ENCODE measurements at regions not wholly inside any gene's neighbourhood (a gene's known extent, or its start where the extent isn't known, plus 50 kb on each side); places are given as distances from the start of the nearest gene placed in this dataset.

- Histone ChIP-seq H3K36me3 (no peaks in the 10 kb centered on the region), H3K4me1 (replicated peaks) (no peaks in the 10 kb centered on the region), H3K27ac (no peak overlapping the region), H3K27me3 (replicated peaks; ENCODE audit: insufficient read depth) (no peaks in the 10 kb centered on the region), H3K9me3 (no peaks in the 10 kb centered on the region), H3K4me3 (no peak overlapping the region)
- 100% methylated on average over 1 of the region's 1 CpG for WGBS
- DNase-seq (ENCODE audit: low spot score), result no peak
- intact Hi-C loops (cut with DNase I), result no loop called here
- TF ChIP-seq CTCF (IDR thresholded peaks at IDR 0.05) (no peak), POLR2AphosphoS5 (IDR thresholded peaks at IDR 0.05) (no peak), POLR2A (IDR thresholded peaks at IDR 0.05) (no peak)
Measured at GRCh38 chr2:144083211-144083610, 436.7 kb downstream of the ZEB2 start.

GRCh38 chr2:144082777-144083176 is 437.1 kb downstream of the ZEB2 start:
- Histone ChIP-seq H3K27ac (no peak overlapping the region), H3K36me3 (no peaks in the 10 kb centered on the region), H3K9me3 (no peaks in the 10 kb centered on the region), H3K4me1 (replicated peaks) (no peaks in the 10 kb centered on the region), H3K4me3 (no peak overlapping the region), H3K27me3 (replicated peaks; ENCODE audit: insufficient read depth) (no peaks in the 10 kb centered on the region)
- TF ChIP-seq POLR2A (IDR thresholded peaks at IDR 0.05) (no peak), CTCF (IDR thresholded peaks at IDR 0.05) (no peak), POLR2AphosphoS5 (IDR thresholded peaks at IDR 0.05) (no peak)
- DNase-seq (ENCODE audit: low spot score), result no peak
- intact Hi-C loops (cut with DNase I), result no loop called here
- 90% methylated on average over 3 of the region's 3 CpGs for WGBS

GRCh38 chr2:144082327-144082726 is 437.6 kb downstream of the ZEB2 start:
- Histone ChIP-seq H3K4me3 (no peak overlapping the region), H3K9me3 (no peaks in the 10 kb centered on the region), H3K4me1 (replicated peaks) (no peaks in the 10 kb centered on the region), H3K36me3 (no peaks in the 10 kb centered on the region), H3K27me3 (replicated peaks; ENCODE audit: insufficient read depth) (no peaks in the 10 kb centered on the region), H3K27ac (no peak overlapping the region)
- TF ChIP-seq CTCF (IDR thresholded peaks at IDR 0.05), result no peak
- TF ChIP-seq POLR2AphosphoS5 (IDR thresholded peaks at IDR 0.05), result no peak
- TF ChIP-seq POLR2A (IDR thresholded peaks at IDR 0.05), result no peak
- intact Hi-C loops (cut with DNase I), result no loop called here
- no peak for DNase-seq (ENCODE audit: low spot score)

- 63% methylated on average over 2 of the region's 2 CpGs for WGBS
- H3K27ac ChIP-seq, result no peak overlapping the region
- no peak overlapping the region for H3K4me3 ChIP-seq
- DNase-seq (ENCODE audit: low spot score), result no peak
- H3K4me1 ChIP-seq (replicated peaks), result no peaks in the 10 kb centered on the region
- no peak for TF ChIP-seq CTCF (IDR thresholded peaks at IDR 0.05)
- intact Hi-C loops (cut with DNase I), result no loop called here
- no peaks in the 10 kb centered on the region for H3K36me3 ChIP-seq
- no peaks in the 10 kb centered on the region for H3K27me3 ChIP-seq (replicated peaks; ENCODE audit: insufficient read depth)
- no peaks in the 10 kb centered on the region for H3K9me3 ChIP-seq
Measured at GRCh38 chr2:144081272-144081671, 438.6 kb downstream of the ZEB2 start.

GRCh38 chr2:144079803-144080202 is 440.1 kb downstream of the ZEB2 start:
- H3K4me3 ChIP-seq, result no peak overlapping the region
- TF ChIP-seq POLR2AphosphoS5 (IDR thresholded peaks at IDR 0.05) (no peak), CTCF (IDR thresholded peaks at IDR 0.05) (no peak), POLR2A (IDR thresholded peaks at IDR 0.05) (no peak)
- no peaks in the 10 kb centered on the region for H3K27me3 ChIP-seq (replicated peaks; ENCODE audit: insufficient read depth)
- H3K36me3 ChIP-seq, result no peaks in the 10 kb centered on the region
- no peaks in the 10 kb centered on the region for H3K9me3 ChIP-seq
- no peak for DNase-seq (ENCODE audit: low spot score)
- no peak overlapping the region for H3K27ac ChIP-seq
- intact Hi-C loops (cut with DNase I), result no loop called here
- H3K4me1 ChIP-seq (replicated peaks), result no peaks in the 10 kb centered on the region
